Keratinocyte (primary cell): ENCODE measurements at regions not wholly inside any gene's neighbourhood (a gene's known extent, or its start where the extent isn't known, plus 50 kb on each side); places are given as distances from the start of the nearest gene placed in this dataset.

Source experiments
- DNase-seq: peaks from one replicate; pipeline ENCODE4 v3.0.0-alpha.2; 2011; ENCODE audit warnings: low read depth, missing footprints, low spot score
- FAIRE-seq: peaks from 2 replicates; lab custom pipeline; 2011; peaks lifted over from hg19 to GRCh38; lab: Jason Lieb, UNC
- H2AFZ ChIP-seq: 2 replicates; pipeline ENCODE4 v1.6.0; 2012; ENCODE audit warnings: low read length, control low read depth, inconsistent platforms; ENCODE audit not compliant: control insufficient read depth
- H3K27ac ChIP-seq: 2 replicates; pipeline ENCODE4 v1.5.1; 2011; ENCODE audit warnings: low read length; ENCODE audit not compliant: control insufficient read depth, insufficient read depth
- H3K27me3 ChIP-seq: 3 replicates; pipeline ENCODE4 v1.6.0; 2011; ENCODE audit warnings: low read length; ENCODE audit not compliant: control insufficient read depth, insufficient read depth; ENCODE audit errors: extremely low read depth
- H3K36me3 ChIP-seq, 2 experiments: 2 replicates in 1 of 2; 3 replicates in 1 of 2; pipeline ENCODE4 v1.5.1; 2011; ENCODE audit warnings: low read length in 2 of 2, mild to moderate bottlenecking in 1 of 2; ENCODE audit not compliant: control insufficient read depth in 2 of 2, insufficient read depth in 2 of 2; ENCODE audit errors: extremely low read depth in 1 of 2
- H3K4me1 ChIP-seq: 3 replicates; pipeline ENCODE4 v1.5.1; 2011; ENCODE audit warnings: low read length; ENCODE audit not compliant: control insufficient read depth, insufficient read depth; ENCODE audit errors: extremely low read depth
- H3K4me2 ChIP-seq: 3 replicates; pipeline ENCODE4 v1.6.0; 2011; ENCODE audit warnings: low read depth, low read length; ENCODE audit not compliant: control insufficient read depth, insufficient read depth; ENCODE audit errors: extremely low read depth
- H3K4me3 ChIP-seq, 3 experiments: fragments of 200-600 bp in 1 of 3; sonication (generic) in 1 of 3; 2 replicates in 2 of 3; 3 replicates in 1 of 3; pipeline ENCODE4 v1.5.1; 2011 to 2016; ENCODE audit warnings: low read length in 3 of 3, mild to moderate bottlenecking in 3 of 3, control low read depth in 2 of 3, inconsistent platforms in 1 of 3, low read depth in 1 of 3, mixed read lengths in 1 of 3, mixed run types in 1 of 3, moderate library complexity in 1 of 3; ENCODE audit not compliant: control insufficient read depth in 2 of 3, insufficient read depth in 2 of 3; ENCODE audit errors: extremely low read depth in 1 of 3
- H3K79me2 ChIP-seq: 2 replicates; pipeline ENCODE4 v1.6.0; 2012; ENCODE audit warnings: low read length; ENCODE audit not compliant: control insufficient read depth, insufficient read depth
- H3K9ac ChIP-seq: 3 replicates; pipeline ENCODE4 v1.6.0; 2011; ENCODE audit warnings: low read length; ENCODE audit not compliant: control insufficient read depth, insufficient read depth; ENCODE audit errors: extremely low read depth
- H3K9me1 ChIP-seq: 3 replicates; pipeline ENCODE4 v1.6.0; 2011; ENCODE audit warnings: low read length; ENCODE audit not compliant: control insufficient read depth, insufficient read depth; ENCODE audit errors: extremely low read depth
- H3K9me3 ChIP-seq: 2 replicates; pipeline ENCODE4 v1.5.1; 2012; ENCODE audit warnings: low read depth, low read length; ENCODE audit not compliant: control insufficient read depth
- H4K20me1 ChIP-seq: 3 replicates; pipeline ENCODE4 v1.6.0; 2011; ENCODE audit warnings: low read length; ENCODE audit not compliant: control insufficient read depth, insufficient read depth; ENCODE audit errors: extremely low read depth
- EZH2 ChIP-seq: IDR thresholded peaks from one replicate; pipeline ENCODE4 v1.6.1; 2012; ENCODE audit warnings: inconsistent platforms, mild to moderate bottlenecking, low read length, moderate library complexity
- dilution Hi-C: fragments of 300-500 bp; cut with MboI; formaldehyde crosslinking; loops from one replicate; pipeline ENCODE4 v1.7.0; 2020; ENCODE audit warnings: low sequenced_read_pairs; ENCODE audit not compliant: extremely low pct_ligation_motif_present
- TF ChIP-seq, protein P1 (sequence below), 3 experiments: IDR thresholded peaks in 1 of 3; conservative IDR thresholded peaks in 1 of 3; optimal IDR thresholded peaks in 1 of 3; 2 replicates in 2 of 3; 3 replicates in 1 of 3; pipeline versions ENCODE3 to v1.5.1; 2011; ENCODE audit warnings: low read length in 3 of 3, mild to moderate bottlenecking in 3 of 3, moderate library complexity in 2 of 3, control low read depth in 1 of 3, inconsistent platforms in 1 of 3; ENCODE audit not compliant: insufficient read depth in 2 of 3; ENCODE audit errors: extremely low read depth in 1 of 3

DNA sequence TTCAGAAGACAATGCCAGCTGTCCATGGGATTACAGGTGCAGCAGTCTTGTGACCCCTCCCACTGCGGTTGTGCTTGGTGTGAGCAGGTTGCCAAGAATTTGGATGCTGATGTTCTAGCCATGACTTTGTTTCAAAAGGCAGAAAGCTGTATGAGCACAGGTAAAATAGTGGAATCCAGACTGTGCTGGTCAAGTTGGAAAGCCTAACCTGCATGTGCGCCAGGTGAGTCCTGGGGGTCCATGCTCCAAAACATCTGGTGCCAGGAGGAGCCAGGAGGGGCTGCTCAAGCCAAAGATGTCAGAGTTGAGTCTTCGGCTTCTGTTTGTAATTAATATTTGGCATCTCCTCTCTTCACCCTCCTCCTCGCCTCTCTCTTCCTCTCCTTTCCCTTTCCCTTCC, 330.1 kb downstream of the MYCN start:
- Histone ChIP-seq H3K9me3 (no peaks in the 10 kb centered on the region), H3K4me2 (no peak overlapping the region), H3K9ac (no peak overlapping the region), H3K4me3 (no peak overlapping the region), H3K27ac (no peak overlapping the region), H2AFZ (no peak overlapping the region), H3K4me1 (no peaks in the 10 kb centered on the region), H3K79me2 (no peaks in the 10 kb centered on the region), H3K9me1 (no peaks in the 10 kb centered on the region), H4K20me1 (no peaks in the 10 kb centered on the region), H3K27me3 (no peaks in the 10 kb centered on the region), H3K36me3 (no peaks in the 10 kb centered on the region)
- FAIRE-seq (no peak), DNase-seq (no peak)
- dilution Hi-C loops = no loop called here
- TF ChIP-seq, protein P1, sequence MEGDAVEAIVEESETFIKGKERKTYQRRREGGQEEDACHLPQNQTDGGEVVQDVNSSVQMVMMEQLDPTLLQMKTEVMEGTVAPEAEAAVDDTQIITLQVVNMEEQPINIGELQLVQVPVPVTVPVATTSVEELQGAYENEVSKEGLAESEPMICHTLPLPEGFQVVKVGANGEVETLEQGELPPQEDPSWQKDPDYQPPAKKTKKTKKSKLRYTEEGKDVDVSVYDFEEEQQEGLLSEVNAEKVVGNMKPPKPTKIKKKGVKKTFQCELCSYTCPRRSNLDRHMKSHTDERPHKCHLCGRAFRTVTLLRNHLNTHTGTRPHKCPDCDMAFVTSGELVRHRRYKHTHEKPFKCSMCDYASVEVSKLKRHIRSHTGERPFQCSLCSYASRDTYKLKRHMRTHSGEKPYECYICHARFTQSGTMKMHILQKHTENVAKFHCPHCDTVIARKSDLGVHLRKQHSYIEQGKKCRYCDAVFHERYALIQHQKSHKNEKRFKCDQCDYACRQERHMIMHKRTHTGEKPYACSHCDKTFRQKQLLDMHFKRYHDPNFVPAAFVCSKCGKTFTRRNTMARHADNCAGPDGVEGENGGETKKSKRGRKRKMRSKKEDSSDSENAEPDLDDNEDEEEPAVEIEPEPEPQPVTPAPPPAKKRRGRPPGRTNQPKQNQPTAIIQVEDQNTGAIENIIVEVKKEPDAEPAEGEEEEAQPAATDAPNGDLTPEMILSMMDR (optimal IDR thresholded peaks at IDR 0.05 in 1 of 3, IDR thresholded peaks at IDR 0.05 in 1 of 3, conservative IDR thresholded peaks at IDR 0.05 in 1 of 3; ENCODE audit: extremely low read depth in 1 of 3, insufficient read depth in 2 of 3, low read length in 3 of 3) = no peak
- no peak for TF ChIP-seq EZH2

DNA sequence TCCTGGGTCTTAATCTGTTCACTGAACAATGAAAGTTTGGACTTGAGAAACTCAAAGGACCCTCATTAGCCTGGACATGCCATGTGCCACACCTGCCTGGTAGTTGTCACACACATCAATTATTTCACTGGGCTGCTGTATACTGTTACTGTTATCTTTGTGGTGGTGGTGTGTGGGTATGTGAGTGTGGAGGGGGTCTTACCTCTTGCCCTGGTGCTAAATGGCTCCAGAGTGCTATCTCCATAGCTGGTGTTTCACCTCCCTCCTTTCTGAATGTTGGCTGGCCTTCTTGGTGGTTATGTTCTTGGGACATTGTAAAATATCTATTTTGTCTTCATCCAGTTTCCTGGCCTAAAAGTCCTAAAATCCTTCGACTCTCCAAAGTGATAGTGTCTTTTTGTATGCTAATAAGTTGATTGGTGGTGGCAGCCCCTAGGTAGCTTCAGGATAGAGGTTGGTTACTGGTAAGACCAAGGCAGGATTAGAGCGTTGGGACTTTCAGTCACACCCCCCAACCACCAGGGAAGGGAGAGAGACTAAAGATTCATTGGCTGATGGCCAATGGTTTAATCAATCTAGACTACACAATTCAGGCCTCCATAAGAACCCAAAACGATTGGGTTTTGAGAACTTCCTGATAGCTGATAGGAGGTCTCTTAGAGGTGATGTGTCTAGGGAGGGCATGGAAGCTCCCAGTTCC, 328.1 kb downstream of the MYCN start:
- TF ChIP-seq EZH2 = no peak
- TF ChIP-seq, protein P1 (optimal IDR thresholded peaks at IDR 0.05 in 1 of 3, IDR thresholded peaks at IDR 0.05 in 1 of 3, conservative IDR thresholded peaks at IDR 0.05 in 1 of 3; ENCODE audit: extremely low read depth in 1 of 3, insufficient read depth in 2 of 3, low read length in 3 of 3) = no peak
- Histone ChIP-seq H3K36me3 (no peaks in the 10 kb centered on the region), H3K4me1 (no peaks in the 10 kb centered on the region), H3K79me2 (no peaks in the 10 kb centered on the region), H3K4me3 (no peak overlapping the region), H3K27ac (no peak overlapping the region), H4K20me1 (no peaks in the 10 kb centered on the region), H3K9me1 (no peaks in the 10 kb centered on the region), H3K4me2 (no peak overlapping the region), H2AFZ (no peak overlapping the region), H3K9me3 (no peaks in the 10 kb centered on the region), H3K9ac (no peak overlapping the region), H3K27me3 (no peaks in the 10 kb centered on the region)
- no peak for FAIRE-seq
- dilution Hi-C loops = no loop called here
- no peak for DNase-seq
